HEK293 (cell line): ENCODE measurements at regions not wholly inside any gene's neighbourhood (a gene's known extent, or its start where the extent isn't known, plus 50 kb on each side); places are given as distances from the start of the nearest gene placed in this dataset.

Experiments used
- CTCF ChIA-PET: fragments of 350-600 bp; formaldehyde crosslinking; extraction: SDS; loops from one replicate; lab custom pipeline; 2021; ENCODE audit warnings: antibody characterized with exemption; lab: Yijun Ruan, JAX
- POLR2A ChIA-PET: fragments of 300-600 bp; formaldehyde crosslinking; extraction: SDS; loops from one replicate; lab custom pipeline; 2020; ENCODE audit warnings: antibody characterized with exemption, inconsistent platforms; lab: Yijun Ruan, JAX
- H3K27ac ChIP-seq: fragments of 200-500 bp; sonication (Bioruptor generic); 2 replicates; pipeline ENCODE4 v1.5.1; 2014; ENCODE audit warnings: low read depth, low read length, control low read depth, inconsistent platforms; ENCODE audit errors: extremely low read depth
- H3K36me3 ChIP-seq, 2 experiments: fragments of 200-500 bp in 1 of 2; sonication (Bioruptor generic) in 1 of 2; 1 replicate in 1 of 2; 2 replicates in 1 of 2; pipeline ENCODE4 v1.5.1; 2014 to 2017; ENCODE audit warnings: inconsistent platforms in 2 of 2, low read length in 2 of 2; ENCODE audit not compliant: control insufficient read depth in 2 of 2, insufficient read depth in 1 of 2
- H3K4me1 ChIP-seq: fragments of 200-500 bp; sonication (Bioruptor generic); 2 replicates; pipeline ENCODE4 v1.5.1; 2014; ENCODE audit warnings: mild to moderate bottlenecking, low read length, inconsistent platforms; ENCODE audit not compliant: control insufficient read depth, insufficient read depth
- H3K4me3 ChIP-seq: 2 replicates; pipeline ENCODE4 v1.5.1; 2011; ENCODE audit warnings: low read depth, mild to moderate bottlenecking, control low read depth, low read length, moderate library complexity
- H3K9me3 ChIP-seq: fragments of 200-500 bp; sonication (Bioruptor generic); 2 replicates; pipeline ENCODE4 v1.5.1; 2014; ENCODE audit warnings: low read depth, low read length, inconsistent platforms; ENCODE audit not compliant: control insufficient read depth, insufficient read depth
- GLI4 ChIP-seq: fragments of 450-650 bp; formaldehyde crosslinking; IDR thresholded peaks from 2 replicates; pipeline ENCODE4 v1.5.1; 2016; ENCODE audit warnings: missing biosample characterization, missing genetic modification characterization
- GLIS1 ChIP-seq: fragments of 450-650 bp; formaldehyde crosslinking; IDR thresholded peaks from 2 replicates; pipeline ENCODE4 v1.5.1; 2016; ENCODE audit warnings: missing biosample characterization, missing genetic modification characterization
- GLIS2 ChIP-seq: fragments of 450-650 bp; formaldehyde crosslinking; IDR thresholded peaks from 2 replicates; pipeline ENCODE4 v1.5.1; 2016; ENCODE audit warnings: missing biosample characterization, missing genetic modification characterization
- MZF1 ChIP-seq: fragments of 450-650 bp; formaldehyde crosslinking; IDR thresholded peaks from 2 replicates; pipeline ENCODE4 v1.5.1; 2017; ENCODE audit warnings: missing biosample characterization, missing genetic modification characterization, borderline replicate concordance
- SP2 ChIP-seq: fragments of 450-650 bp; formaldehyde crosslinking; IDR thresholded peaks from 2 replicates; pipeline ENCODE4 v1.5.1; 2016; ENCODE audit warnings: missing biosample characterization, missing genetic modification characterization
- TCF7L2 ChIP-seq: IDR thresholded peaks from 2 replicates; pipeline ENCODE4 v1.6.1; 2011; ENCODE audit warnings: low read depth, mild to moderate bottlenecking, inconsistent platforms, low read length, moderate library complexity, borderline replicate concordance
- YY2 ChIP-seq: fragments of 450-650 bp; formaldehyde crosslinking; IDR thresholded peaks from 2 replicates; pipeline ENCODE4 v1.5.1; 2016; ENCODE audit warnings: missing biosample characterization, missing genetic modification characterization
- ZBTB1 ChIP-seq: fragments of 450-650 bp; formaldehyde crosslinking; IDR thresholded peaks from 2 replicates; pipeline ENCODE4 v1.5.1; 2016; ENCODE audit warnings: missing biosample characterization, missing genetic modification characterization
- ZFP37 ChIP-seq: fragments of 450-650 bp; formaldehyde crosslinking; IDR thresholded peaks from 2 replicates; pipeline ENCODE4 v1.5.1; 2016; ENCODE audit warnings: missing biosample characterization, missing genetic modification characterization
- ZNF133 ChIP-seq: fragments of 450-650 bp; formaldehyde crosslinking; IDR thresholded peaks from 2 replicates; pipeline ENCODE4 v1.5.1; 2016; ENCODE audit warnings: missing biosample characterization, missing genetic modification characterization
- ZNF157 ChIP-seq: fragments of 450-650 bp; formaldehyde crosslinking; IDR thresholded peaks from 2 replicates; pipeline ENCODE4 v1.5.1; 2016; ENCODE audit warnings: missing biosample characterization, missing genetic modification characterization
- ZNF202 ChIP-seq: fragments of 450-650 bp; formaldehyde crosslinking; IDR thresholded peaks from 2 replicates; pipeline ENCODE4 v1.5.1; 2016; ENCODE audit warnings: missing biosample characterization, missing genetic modification characterization, borderline replicate concordance
- ZNF214 ChIP-seq: fragments of 450-650 bp; formaldehyde crosslinking; IDR thresholded peaks from 2 replicates; pipeline ENCODE4 v1.5.1; 2017; ENCODE audit warnings: missing biosample characterization, mild to moderate bottlenecking, missing genetic modification characterization, borderline replicate concordance
- ZNF221 ChIP-seq: fragments of 450-650 bp; formaldehyde crosslinking; IDR thresholded peaks from 2 replicates; pipeline ENCODE4 v1.5.1; 2017; ENCODE audit warnings: missing biosample characterization, missing genetic modification characterization, borderline replicate concordance
- ZNF26 ChIP-seq: fragments of 450-650 bp; formaldehyde crosslinking; IDR thresholded peaks from 2 replicates; pipeline ENCODE4 v1.5.1; 2016; ENCODE audit warnings: missing biosample characterization, missing genetic modification characterization
- ZNF366 ChIP-seq: fragments of 450-650 bp; formaldehyde crosslinking; conservative IDR thresholded peaks from 2 replicates; pipeline ENCODE4 v1.5.1; 2016; ENCODE audit warnings: missing biosample characterization, missing genetic modification characterization
- ZNF449 ChIP-seq: fragments of 450-650 bp; formaldehyde crosslinking; IDR thresholded peaks from 2 replicates; pipeline ENCODE4 v1.5.1; 2017; ENCODE audit warnings: missing biosample characterization, mild to moderate bottlenecking, missing genetic modification characterization, moderate library complexity
- ZNF558 ChIP-seq: fragments of 450-650 bp; formaldehyde crosslinking; IDR thresholded peaks from 2 replicates; pipeline ENCODE4 v1.5.1; 2016; ENCODE audit warnings: missing biosample characterization, missing genetic modification characterization
- ZNF670 ChIP-seq: fragments of 450-650 bp; formaldehyde crosslinking; IDR thresholded peaks from 2 replicates; pipeline ENCODE4 v1.5.1; 2016; ENCODE audit warnings: missing biosample characterization, missing genetic modification characterization, low read depth
- ZNF776 ChIP-seq: fragments of 450-650 bp; formaldehyde crosslinking; IDR thresholded peaks from 2 replicates; pipeline ENCODE4 v1.5.0; 2017; ENCODE audit warnings: missing biosample characterization, missing genetic modification characterization, borderline replicate concordance
- ZNF837 ChIP-seq: fragments of 450-650 bp; formaldehyde crosslinking; IDR thresholded peaks from 2 replicates; pipeline ENCODE4 v1.5.1; 2016; ENCODE audit warnings: missing biosample characterization, missing genetic modification characterization
- ZSCAN16 ChIP-seq: fragments of 450-650 bp; formaldehyde crosslinking; IDR thresholded peaks from 2 replicates; pipeline ENCODE4 v1.5.1; 2016; ENCODE audit warnings: missing biosample characterization, missing genetic modification characterization
- ZSCAN23 ChIP-seq: fragments of 450-650 bp; formaldehyde crosslinking; IDR thresholded peaks from 2 replicates; pipeline ENCODE4 v1.5.1; 2016; ENCODE audit warnings: missing biosample characterization, missing genetic modification characterization

- Histone ChIP-seq H3K4me3 (no peak overlapping the region), H3K27ac (no peak overlapping the region), H3K4me1 (no peaks in the 10 kb centered on the region), H3K9me3 (no peaks in the 10 kb centered on the region), H3K36me3 (no peaks in the 10 kb centered on the region)
- ChIA-PET CTCF (interaction anchor here (0.9 kb wide), 1 partner anchor 25 kb away, joined by 3 read pairs; no protein-coding TSS in a partner anchor), POLR2A (no interaction called here)
- TF ChIP-seq ZNF214 (tag by site-specific recombination) (no peak), ZFP37 (tag by site-specific recombination) (no peak), GLIS1 (tag by site-specific recombination) (no peak), ZNF26 (tag by site-specific recombination) (no peak), ZNF133 (tag by site-specific recombination) (no peak), ZNF670 (tag by site-specific recombination) (no peak), TCF7L2 (no peak), ZNF157 (no peak), GLIS2 (no peak), ZSCAN23 (tag by site-specific recombination) (no peak), ZBTB1 (tag by site-specific recombination) (no peak), ZNF449 (tag by site-specific recombination) (no peak), GLI4 (tag by site-specific recombination) (no peak), ZSCAN16 (tag by site-specific recombination) (no peak), ZNF837 (tag by site-specific recombination) (no peak), ZNF366 (tag by site-specific recombination) (no peak)
These were observed 169.9 kb upstream of the NOCT start for GRCh38 chr4:138845664-138846063.

GRCh38 chr4:138845054-138845453, 170.5 kb upstream of the NOCT start:
- TF ChIP-seq MZF1 (tag by site-specific recombination) (no peak), SP2 (no peak), YY2 (tag by site-specific recombination) (no peak), ZNF558 (tag by site-specific recombination) (no peak), ZNF221 (tag by site-specific recombination) (no peak), ZNF202 (tag by site-specific recombination) (no peak), ZNF776 (tag by site-specific recombination) (no peak)
- H3K36me3 ChIP-seq: no peaks in the 10 kb centered on the region
- no peaks in the 10 kb centered on the region for H3K4me1 ChIP-seq
- POLR2A ChIA-PET: no interaction called here
- no peak overlapping the region for H3K4me3 ChIP-seq
- no peak overlapping the region for H3K27ac ChIP-seq
- CTCF ChIA-PET: no interaction called here
- H3K9me3 ChIP-seq: no peaks in the 10 kb centered on the region
